Adrenal gland (tissue), 9 donors: ENCODE measurements at regions not wholly inside any gene's neighbourhood (a gene's known extent, or its start where the extent isn't known, plus 50 kb on each side); places are given as distances from the start of the nearest gene placed in this dataset.

ENCODE experiments used
- DNase-seq, 7 donors: peaks; one replicate each; pipeline ENCODE4 v3.0.0-alpha.2; 2019 to 2020
- H3K27ac ChIP-seq, 5 donors: fragments of 200-600 bp; sonication (generic) in 4 of 5; 1 replicate in 3 of 5; 2 replicates in 2 of 5; pipeline versions ENCODE4 v1.5.1 to v1.8.0; 2016 to 2020; ENCODE audit warnings: mild to moderate bottlenecking in 1 of 5
- H3K27me3 ChIP-seq: fragments of 200-600 bp; 2 replicates; pipeline ENCODE4 v1.8.0; 2021
- H3K36me3 ChIP-seq, 2 donors: fragments of 200-600 bp; replicated peaks in 1 of 2; 1 replicate in 1 of 2; 2 replicates in 1 of 2; pipeline versions ENCODE4 v1.5.1 to v1.8.0; 2018 to 2022
- H3K4me1 ChIP-seq, 2 donors: fragments of 200-600 bp; replicated peaks in 1 of 2; 1 replicate in 1 of 2; 2 replicates in 1 of 2; pipeline versions ENCODE4 v1.5.1 to v1.8.0; 2018 to 2021
- H3K4me3 ChIP-seq, 4 donors: fragments of 200-600 bp; sonication (generic) in 3 of 4; one replicate each; pipeline ENCODE4 v1.5.1; 2016 to 2018
- H3K9me3 ChIP-seq, 3 donors: fragments of 200-600 bp; sonication (generic) in 1 of 3; replicated peaks in 1 of 3; 1 replicate in 2 of 3; 2 replicates in 1 of 3; pipeline versions ENCODE4 v1.5.1 to v1.8.0; 2016 to 2021
- POLR2A ChIP-seq, 2 donors: fragments of 450-650 bp; IDR thresholded peaks; one replicate each; pipeline ENCODE4 v1.6.1; 2017; ENCODE audit warnings: antibody characterized with exemption in 2 of 2, mild to moderate bottlenecking in 2 of 2, moderate library complexity in 1 of 2
- WGBS, 4 donors: extraction: QIAGEN DNeasy Blood & Tissue Kit in 2 of 4; methylation state at CpG; one replicate each; pipeline versions ENCODE4 v1.1.5 to v1.1.7; 2013 to 2017; 5-methylcytosine and 5-hydroxymethylcytosine counted together
- intact Hi-C, 2 donors: fragments of 100-400 bp; cut with DNase I; formaldehyde crosslinking; loops; one replicate each; pipeline versions ENCODE4 v1.14.1 to v1.15.0; 2022 to 2023
- TF ChIP-seq, protein P1 (sequence below), 6 experiments: fragments of 450-650 bp in 4 of 6; fragments of 200-600 bp in 2 of 6; sonication (generic) in 1 of 6; IDR thresholded peaks; 1 replicate in 5 of 6; 2 replicates in 1 of 6; pipeline versions ENCODE4 v1.5.1 to v1.8.0; 2016 to 2021; ENCODE audit warnings: antibody characterized with exemption in 6 of 6, mild to moderate bottlenecking in 2 of 6, moderate library complexity in 1 of 6
- donor health status: healthy with polysubstance abuse.
- donor health status: Bipolar disorder and iron deficiency.
- donor health status: DM: yes; HTN: yes; CAD: no.
- donor health status: DM: no; HTN: no; CAD: no.
- donor health status: DM: no; HTN: no; CAD: no.

GRCh38 chr21:27838573-27838972 is 871.7 kb upstream of the ADAMTS5 start:
- DNase-seq = no peak
- TF ChIP-seq POLR2A (IDR thresholded peaks at IDR 0.05) = no peak
- TF ChIP-seq, protein P1, sequence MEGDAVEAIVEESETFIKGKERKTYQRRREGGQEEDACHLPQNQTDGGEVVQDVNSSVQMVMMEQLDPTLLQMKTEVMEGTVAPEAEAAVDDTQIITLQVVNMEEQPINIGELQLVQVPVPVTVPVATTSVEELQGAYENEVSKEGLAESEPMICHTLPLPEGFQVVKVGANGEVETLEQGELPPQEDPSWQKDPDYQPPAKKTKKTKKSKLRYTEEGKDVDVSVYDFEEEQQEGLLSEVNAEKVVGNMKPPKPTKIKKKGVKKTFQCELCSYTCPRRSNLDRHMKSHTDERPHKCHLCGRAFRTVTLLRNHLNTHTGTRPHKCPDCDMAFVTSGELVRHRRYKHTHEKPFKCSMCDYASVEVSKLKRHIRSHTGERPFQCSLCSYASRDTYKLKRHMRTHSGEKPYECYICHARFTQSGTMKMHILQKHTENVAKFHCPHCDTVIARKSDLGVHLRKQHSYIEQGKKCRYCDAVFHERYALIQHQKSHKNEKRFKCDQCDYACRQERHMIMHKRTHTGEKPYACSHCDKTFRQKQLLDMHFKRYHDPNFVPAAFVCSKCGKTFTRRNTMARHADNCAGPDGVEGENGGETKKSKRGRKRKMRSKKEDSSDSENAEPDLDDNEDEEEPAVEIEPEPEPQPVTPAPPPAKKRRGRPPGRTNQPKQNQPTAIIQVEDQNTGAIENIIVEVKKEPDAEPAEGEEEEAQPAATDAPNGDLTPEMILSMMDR (IDR thresholded peaks at IDR 0.05) = no peak
- intact Hi-C loops = no loop called here

DNA sequence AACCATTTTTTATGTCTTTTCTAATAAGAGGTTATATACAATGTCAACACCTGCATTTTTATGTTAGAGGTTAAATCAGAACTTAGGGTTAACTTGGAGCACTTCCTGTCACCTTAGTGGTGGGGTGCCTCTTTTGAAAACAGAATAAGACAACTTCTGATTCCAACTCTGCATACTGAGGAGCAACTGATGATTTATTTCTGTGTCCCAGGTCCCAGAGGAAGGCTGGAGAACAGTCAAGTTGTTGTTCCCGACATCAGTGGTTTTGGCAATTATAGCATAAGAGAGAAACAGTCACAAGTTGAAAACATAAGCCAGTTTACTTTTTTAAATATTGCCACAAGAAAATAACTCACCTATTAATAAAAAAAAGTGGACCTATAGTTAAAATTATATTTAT is 871.0 kb upstream of the ADAMTS5 start:
- H3K4me3 ChIP-seq = no peak overlapping the region
- no peak overlapping the region for H3K27ac ChIP-seq
- TF ChIP-seq POLR2A (IDR thresholded peaks at IDR 0.05) = no peak
- TF ChIP-seq, protein P1 (IDR thresholded peaks at IDR 0.05) = no peak
- no peak for DNase-seq
- 37 to 59% (median 43%) methylated on average over 1 of the region's 1 CpG for WGBS, 4 donors
- no peaks in the 10 kb centered on the region for H3K27me3 ChIP-seq
- H3K4me1 ChIP-seq = no peaks in the 10 kb centered on the region
- intact Hi-C loops = no loop called here
- H3K9me3 ChIP-seq = peaks cover 0 to 6% (median 0%) of the 10 kb centered on the region in 3 donors
- no peaks in the 10 kb centered on the region for H3K36me3 ChIP-seq

More at GRCh38 chr21:27838573-27838972, 871.7 kb upstream of the ADAMTS5 start:
- Histone ChIP-seq H3K9me3 (peaks cover 0 to 6% (median 0%) of the 10 kb centered on the region in 3 donors), H3K27me3 (no peaks in the 10 kb centered on the region), H3K36me3 (no peaks in the 10 kb centered on the region), H3K4me3 (no peak overlapping the region), H3K4me1 (no peaks in the 10 kb centered on the region), H3K27ac (no peak overlapping the region)
- 62 to 80% (median 67%) methylated on average over 1 of the region's 1 CpG for WGBS, 4 donors

- Histone ChIP-seq H3K4me3 (no peak overlapping the region), H3K9me3 (peaks cover 0 to 6% (median 0%) of the 10 kb centered on the region in 3 donors), H3K27ac (no peak overlapping the region), H3K36me3 (no peaks in the 10 kb centered on the region), H3K27me3 (no peaks in the 10 kb centered on the region), H3K4me1 (no peaks in the 10 kb centered on the region)
- TF ChIP-seq, protein P1 (IDR thresholded peaks at IDR 0.05) = no peak
- no peak for TF ChIP-seq POLR2A (IDR thresholded peaks at IDR 0.05)
- intact Hi-C loops = no loop called here
- WGBS, 4 donors = 46 to 60% (median 53%) methylated on average over 3 of the region's 3 CpGs
- DNase-seq = no peak
Measured at GRCh38 chr21:27833298-27833697, 866.4 kb upstream of the ADAMTS5 start.

GRCh38 chr21:27831816-27832569 is 865.1 kb upstream of the ADAMTS5 start:
- H3K9me3 ChIP-seq = peaks cover 0 to 6% (median 0%) of the 10 kb centered on the region in 3 donors
- no peak overlapping the region for H3K27ac ChIP-seq
- H3K27me3 ChIP-seq = no peaks in the 10 kb centered on the region
- WGBS, 4 donors = 36 to 65% (median 57%) methylated on average over 3 of the region's 3 CpGs
- H3K36me3 ChIP-seq = no peaks in the 10 kb centered on the region
- intact Hi-C loops = no loop called here
- DNase-seq = no peak
- H3K4me3 ChIP-seq = no peak overlapping the region
- no peaks in the 10 kb centered on the region for H3K4me1 ChIP-seq
- TF ChIP-seq, protein P1 (IDR thresholded peaks at IDR 0.05) = no peak
